ENCODE measurements at regions not wholly inside any gene's neighbourhood (a gene's known extent, or its start where the extent isn't known, plus 50 kb on each side); places are given as distances from the start of the nearest gene placed in this dataset.

GRCh38 chr5:86507574-86507973, 110.2 kb upstream of the COX7C start:
- no peak for TF ChIP-seq CTCF (IDR thresholded peaks at IDR 0.05)
- no peak for TF ChIP-seq POLR2AphosphoS5 (IDR thresholded peaks at IDR 0.05; ENCODE audit: low read depth, low read length)
- no peak for TF ChIP-seq TCF7L2 (IDR thresholded peaks at IDR 0.05; ENCODE audit: low read depth, low read length)
- no peak for TF ChIP-seq REST (IDR thresholded peaks at IDR 0.05; ENCODE audit: insufficient read depth in 1 of 2, low read depth in 2 of 2, low read length in 1 of 2)
- no peak for TF ChIP-seq SIN3A (IDR thresholded peaks at IDR 0.05; ENCODE audit: borderline replicate concordance, insufficient read depth, low read depth, low read length)

All from Panc1 (cell line).